ENCODE measurements at regions not wholly inside any gene's neighbourhood (a gene's known extent, or its start where the extent isn't known, plus 50 kb on each side); places are given as distances from the start of the nearest gene placed in this dataset.

DNA sequence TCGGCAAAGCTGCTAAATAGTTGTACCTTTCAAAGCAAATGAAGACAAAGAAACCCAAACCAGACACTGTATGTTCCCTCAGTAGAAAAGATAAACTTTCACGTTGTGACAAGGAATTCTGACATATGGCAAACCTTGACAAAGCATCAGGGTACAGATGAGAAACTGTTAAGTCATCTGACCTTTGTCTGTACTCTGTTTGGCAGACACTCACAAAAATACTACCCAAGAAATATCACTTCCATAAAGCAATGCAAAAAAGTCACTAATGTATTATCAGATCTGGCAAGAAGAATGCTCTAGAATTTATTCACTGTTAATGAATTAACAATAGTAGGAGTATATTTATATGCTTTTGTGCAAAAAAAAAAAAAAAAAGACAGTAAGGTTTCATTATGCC, 843.7 kb downstream of the DIAPH3 start:
- TF ChIP-seq CTCF (IDR thresholded peaks at IDR 0.05) (no peak), EZH2 (IDR thresholded peaks at IDR 0.05; ENCODE audit: borderline replicate concordance, insufficient read depth, low read depth, low read length, poor library complexity, severe bottlenecking) (no peak)
